Astrocyte (in vitro differentiated cells and primary cell): ENCODE measurements at regions not wholly inside any gene's neighbourhood (a gene's known extent, or its start where the extent isn't known, plus 50 kb on each side); places are given as distances from the start of the nearest gene placed in this dataset.
A peak's percentile ranks its signal among the peaks of the same experiment; 100 is the strongest.

Source experiments
- DNase-seq: peaks from one replicate; pipeline ENCODE4 v3.0.0-alpha.2; 2010; ENCODE audit warnings: low read depth
- FAIRE-seq: peaks from 2 replicates; lab custom pipeline; 2011; peaks lifted over from hg19 to GRCh38; lab: Jason Lieb, UNC
- H2AFZ ChIP-seq: 2 replicates; pipeline ENCODE4 v1.6.0; 2012; ENCODE audit warnings: low read depth, low read length, inconsistent platforms
- H3K27ac ChIP-seq: 2 replicates; pipeline ENCODE4 v1.5.1; 2011; ENCODE audit warnings: low read depth, low read length, inconsistent platforms
- H3K27me3 ChIP-seq: 2 replicates; pipeline ENCODE4 v1.6.0; 2011; ENCODE audit warnings: low read length, inconsistent platforms; ENCODE audit not compliant: insufficient read depth
- H3K36me3 ChIP-seq: 2 replicates; pipeline ENCODE4 v1.5.1; 2011; ENCODE audit warnings: low read length, inconsistent platforms; ENCODE audit not compliant: insufficient read depth
- H3K4me1 ChIP-seq: 2 replicates; pipeline ENCODE4 v1.5.1; 2011; ENCODE audit warnings: low read length, inconsistent platforms; ENCODE audit not compliant: insufficient read depth
- H3K4me2 ChIP-seq: 2 replicates; pipeline ENCODE4 v1.6.0; 2012; ENCODE audit warnings: low read length, inconsistent platforms
- H3K4me3 ChIP-seq: 2 replicates; pipeline ENCODE4 v1.5.1; 2011; ENCODE audit warnings: low read depth, mild to moderate bottlenecking, low read length, inconsistent platforms; ENCODE audit not compliant: insufficient read depth
- H3K79me2 ChIP-seq: 2 replicates; pipeline ENCODE4 v1.6.0; 2012; ENCODE audit warnings: mild to moderate bottlenecking, low read length, inconsistent platforms; ENCODE audit not compliant: insufficient read depth
- H3K9ac ChIP-seq: 2 replicates; pipeline ENCODE4 v1.6.0; 2012; ENCODE audit warnings: mild to moderate bottlenecking, low read length, inconsistent platforms
- H3K9me3 ChIP-seq: 2 replicates; pipeline ENCODE4 v1.5.1; 2012; ENCODE audit warnings: low read depth, mild to moderate bottlenecking, low read length, inconsistent platforms; ENCODE audit not compliant: insufficient read depth
- H4K20me1 ChIP-seq: 2 replicates; pipeline ENCODE4 v1.6.0; 2012; ENCODE audit warnings: low read length, inconsistent platforms; ENCODE audit not compliant: insufficient read depth
- H3K27ac Mint-ChIP-seq: one replicate; pipeline ENCODE4 v1.8.0; 2021; ENCODE audit warnings: mild to moderate bottlenecking, mixed read lengths; ENCODE audit not compliant: unreplicated experiment
- H3K27me3 Mint-ChIP-seq: one replicate; pipeline ENCODE4 v1.8.0; 2021; ENCODE audit warnings: low read depth, mixed read lengths; ENCODE audit not compliant: unreplicated experiment
- H3K36me3 Mint-ChIP-seq: one replicate; pipeline ENCODE4 v1.8.0; 2021; ENCODE audit warnings: low read depth, mixed read lengths; ENCODE audit not compliant: unreplicated experiment
- H3K4me1 Mint-ChIP-seq: one replicate; pipeline ENCODE4 v1.8.0; 2021; ENCODE audit warnings: low read depth, mixed read lengths; ENCODE audit not compliant: unreplicated experiment
- H3K4me3 Mint-ChIP-seq: one replicate; pipeline ENCODE4 v1.8.0; 2021; ENCODE audit warnings: mild to moderate bottlenecking, moderate library complexity, mixed read lengths; ENCODE audit not compliant: unreplicated experiment
- H3K9me3 Mint-ChIP-seq: one replicate; pipeline ENCODE4 v1.8.0; 2021; ENCODE audit warnings: mild to moderate bottlenecking, mixed read lengths; ENCODE audit not compliant: unreplicated experiment
- EZH2 ChIP-seq: IDR thresholded peaks from 2 replicates; pipeline ENCODE4 v1.6.1; 2012; ENCODE audit warnings: mild to moderate bottlenecking, low read length, inconsistent platforms; ENCODE audit not compliant: insufficient read depth
- TF ChIP-seq, protein P1 (sequence below): IDR thresholded peaks from 2 replicates; pipeline ENCODE4 v1.5.1; 2011; ENCODE audit warnings: low read depth, mild to moderate bottlenecking, inconsistent platforms, low read length, moderate library complexity; ENCODE audit not compliant: insufficient read depth

- Histone ChIP-seq H3K4me2 (peak overlapping the region; percentile 32), H3K36me3 (no peaks in the 10 kb centered on the region), H3K79me2 (no peaks in the 10 kb centered on the region), H3K4me3 (no peak overlapping the region), H4K20me1 (no peaks in the 10 kb centered on the region), H2AFZ (no peak overlapping the region), H3K4me1 (peaks cover 19% of the 10 kb centered on the region), H3K9ac (no peak overlapping the region), H3K27ac (no peak overlapping the region), H3K9me3 (no peaks in the 10 kb centered on the region), H3K27me3 (no peaks in the 10 kb centered on the region)
- Mint-ChIP-seq H3K4me3 (no peak overlapping the region), H3K4me1 (peaks cover 16% of the 10 kb centered on the region), H3K27me3 (peaks cover 20% of the 10 kb centered on the region), H3K36me3 (no peaks in the 10 kb centered on the region), H3K9me3 (peaks cover 3% of the 10 kb centered on the region), H3K27ac (no peak overlapping the region)
- DNase-seq (peak; percentile 95), FAIRE-seq (no peak)
- no peak for TF ChIP-seq EZH2
- TF ChIP-seq, protein P1, sequence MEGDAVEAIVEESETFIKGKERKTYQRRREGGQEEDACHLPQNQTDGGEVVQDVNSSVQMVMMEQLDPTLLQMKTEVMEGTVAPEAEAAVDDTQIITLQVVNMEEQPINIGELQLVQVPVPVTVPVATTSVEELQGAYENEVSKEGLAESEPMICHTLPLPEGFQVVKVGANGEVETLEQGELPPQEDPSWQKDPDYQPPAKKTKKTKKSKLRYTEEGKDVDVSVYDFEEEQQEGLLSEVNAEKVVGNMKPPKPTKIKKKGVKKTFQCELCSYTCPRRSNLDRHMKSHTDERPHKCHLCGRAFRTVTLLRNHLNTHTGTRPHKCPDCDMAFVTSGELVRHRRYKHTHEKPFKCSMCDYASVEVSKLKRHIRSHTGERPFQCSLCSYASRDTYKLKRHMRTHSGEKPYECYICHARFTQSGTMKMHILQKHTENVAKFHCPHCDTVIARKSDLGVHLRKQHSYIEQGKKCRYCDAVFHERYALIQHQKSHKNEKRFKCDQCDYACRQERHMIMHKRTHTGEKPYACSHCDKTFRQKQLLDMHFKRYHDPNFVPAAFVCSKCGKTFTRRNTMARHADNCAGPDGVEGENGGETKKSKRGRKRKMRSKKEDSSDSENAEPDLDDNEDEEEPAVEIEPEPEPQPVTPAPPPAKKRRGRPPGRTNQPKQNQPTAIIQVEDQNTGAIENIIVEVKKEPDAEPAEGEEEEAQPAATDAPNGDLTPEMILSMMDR = no peak
Observed at GRCh38 chr5:175214152-175214551, 229.8 kb downstream of the DRD1 start.

DNA sequence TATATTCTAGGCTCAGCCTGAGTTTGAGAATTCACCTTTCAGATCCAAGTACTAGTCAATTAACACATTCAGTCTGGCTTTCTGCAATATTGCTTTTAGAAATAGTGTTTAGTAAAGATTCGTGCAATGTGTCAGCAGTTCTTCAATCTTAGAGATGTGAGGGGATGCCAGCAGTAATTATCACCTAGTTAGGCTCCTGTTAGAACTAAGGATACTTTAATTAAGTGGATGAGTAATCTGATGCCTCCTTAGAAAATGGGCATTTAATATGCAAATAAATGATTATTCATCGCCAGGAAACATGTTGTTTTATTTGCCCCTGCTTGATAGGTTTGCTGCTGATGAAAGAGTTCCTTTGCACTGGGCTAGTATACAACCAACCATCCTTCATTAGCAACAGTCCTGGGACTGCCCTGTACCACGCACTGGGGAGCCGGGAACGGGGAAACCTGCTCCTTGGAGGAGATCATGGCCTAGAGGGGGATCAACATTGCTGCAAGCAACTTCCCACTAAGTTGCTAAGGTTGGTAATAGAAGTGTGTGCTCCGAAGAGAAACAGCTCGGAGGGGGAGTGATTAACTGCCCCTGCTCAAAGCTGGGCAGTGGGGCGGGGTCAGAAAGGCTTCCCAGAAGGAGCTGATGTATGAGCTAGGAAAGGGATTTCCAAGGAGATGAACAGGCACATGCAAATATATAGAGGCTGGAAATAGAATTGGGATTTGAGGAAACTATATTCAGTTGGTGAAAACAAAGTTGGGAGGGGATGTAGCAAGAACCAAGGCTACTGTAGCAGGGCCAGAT lies 231.8 kb downstream of the DRD1 start:
- Mint-ChIP-seq H3K27ac (no peak overlapping the region), H3K27me3 (peaks cover 29% of the 10 kb centered on the region), H3K4me1 (peaks cover 15% of the 10 kb centered on the region), H3K9me3 (peaks cover 5% of the 10 kb centered on the region), H3K36me3 (no peaks in the 10 kb centered on the region), H3K4me3 (no peak overlapping the region)
- Histone ChIP-seq H3K79me2 (no peaks in the 10 kb centered on the region), H3K27ac (no peak overlapping the region), H3K4me1 (peaks cover 15% of the 10 kb centered on the region), H3K36me3 (no peaks in the 10 kb centered on the region), H3K4me3 (no peak overlapping the region), H2AFZ (no peak overlapping the region), H3K4me2 (no peak overlapping the region), H3K9ac (no peak overlapping the region), H3K9me3 (no peaks in the 10 kb centered on the region), H3K27me3 (no peaks in the 10 kb centered on the region), H4K20me1 (no peaks in the 10 kb centered on the region)
- no peak for TF ChIP-seq EZH2
- TF ChIP-seq, protein P1 = no peak
- no peak for FAIRE-seq
- no peak for DNase-seq
